A172 (cell line): ENCODE measurements at regions not wholly inside any gene's neighbourhood (a gene's known extent, or its start where the extent isn't known, plus 50 kb on each side); places are given as distances from the start of the nearest gene placed in this dataset.
"Not testable (repeated sequence)": the region's sequence is repeated elsewhere in the genome, so short reads cannot be mapped to it uniquely, and the experiment has no call there.

Source experiments
- DNase-seq: peaks from one replicate; pipeline ENCODE4 v3.0.0-alpha.2; 2015; ENCODE audit warnings: low spot score

DNA sequence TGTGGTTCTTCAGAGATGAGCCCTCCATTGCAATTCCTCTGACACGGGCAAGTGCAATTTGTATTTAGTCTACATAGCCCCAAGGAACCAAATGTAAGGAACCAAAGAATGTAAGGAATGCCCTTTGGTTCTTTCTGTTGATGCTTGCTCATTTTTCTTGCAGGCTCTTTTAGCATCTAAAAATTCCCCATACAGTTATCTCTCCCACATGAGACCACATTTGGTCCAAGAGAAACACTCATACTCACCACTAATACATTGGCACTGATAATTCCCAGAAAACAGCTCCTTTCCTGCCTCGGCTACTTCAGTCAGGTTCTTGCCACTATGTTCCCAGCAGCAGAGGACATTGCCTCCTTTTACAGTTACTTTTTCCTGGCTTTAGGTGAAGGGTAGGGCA is 332.6 kb downstream of the AEBP2 start:
- peak; percentile 51 for DNase-seq

GRCh38 chr12:19772776-19773175 is 333.5 kb downstream of the AEBP2 start:
- no peak for DNase-seq

GRCh38 chr12:19775241-19775640 is 335.9 kb downstream of the AEBP2 start:
- no peak for DNase-seq

- DNase-seq, result not testable (repeated sequence)
These were observed 336.7 kb downstream of the AEBP2 start for GRCh38 chr12:19775976-19776375.

GRCh38 chr12:19778172-19778571 is 338.9 kb downstream of the AEBP2 start:
- no peak for DNase-seq

- DNase-seq, result no peak
These were observed 339.5 kb downstream of the AEBP2 start for GRCh38 chr12:19778797-19779196.

- DNase-seq, result no peak
These were observed 340.2 kb downstream of the AEBP2 start for GRCh38 chr12:19779395-19780056.

GRCh38 chr12:19780460-19780859 is 341.2 kb downstream of the AEBP2 start:
- no peak for DNase-seq

DNA sequence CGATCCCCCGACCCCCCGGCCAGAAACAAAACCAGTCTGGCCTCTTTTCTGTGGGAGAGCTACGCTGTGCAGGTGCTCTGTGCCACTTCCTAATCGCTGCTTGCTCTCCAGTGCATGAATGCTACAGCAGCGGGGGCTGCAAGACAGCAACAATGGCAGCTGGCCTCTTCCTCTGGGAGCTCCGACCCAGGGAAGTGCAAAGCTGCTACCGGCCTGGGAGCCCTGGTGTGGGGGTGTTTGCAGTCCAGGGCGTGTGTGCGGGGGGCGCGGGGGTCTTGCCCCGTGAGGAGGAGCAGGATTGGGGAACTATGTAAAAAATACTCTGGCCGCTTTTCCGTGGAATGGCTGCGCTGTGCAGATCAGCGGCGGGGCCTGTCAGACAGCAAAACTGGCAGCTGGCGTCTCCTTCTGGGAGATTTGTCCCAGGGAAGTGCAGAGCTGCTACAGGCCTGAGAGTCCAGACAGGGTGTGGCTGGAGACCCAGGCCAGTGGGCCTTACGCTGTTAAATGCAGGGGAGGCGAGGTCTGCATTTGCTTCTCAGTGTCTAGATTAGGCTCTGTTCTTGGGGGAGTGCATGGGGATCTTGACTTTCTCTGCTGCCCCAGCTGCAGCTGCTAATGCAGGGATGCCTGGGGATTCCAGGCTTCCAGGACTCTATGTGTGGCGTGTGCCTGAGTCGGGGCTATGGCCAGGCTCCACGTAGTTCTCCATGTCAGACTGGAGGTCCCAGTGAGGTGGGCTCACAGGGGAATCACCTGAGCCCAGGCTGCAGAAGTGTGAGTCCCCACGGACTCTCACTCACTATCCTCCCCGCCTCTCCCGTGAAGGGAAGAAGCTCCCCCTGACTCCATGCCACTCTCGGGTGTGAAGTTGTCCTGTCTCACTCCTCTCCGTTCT is 344.5 kb downstream of the AEBP2 start:
- DNase-seq, result no peak

DNA sequence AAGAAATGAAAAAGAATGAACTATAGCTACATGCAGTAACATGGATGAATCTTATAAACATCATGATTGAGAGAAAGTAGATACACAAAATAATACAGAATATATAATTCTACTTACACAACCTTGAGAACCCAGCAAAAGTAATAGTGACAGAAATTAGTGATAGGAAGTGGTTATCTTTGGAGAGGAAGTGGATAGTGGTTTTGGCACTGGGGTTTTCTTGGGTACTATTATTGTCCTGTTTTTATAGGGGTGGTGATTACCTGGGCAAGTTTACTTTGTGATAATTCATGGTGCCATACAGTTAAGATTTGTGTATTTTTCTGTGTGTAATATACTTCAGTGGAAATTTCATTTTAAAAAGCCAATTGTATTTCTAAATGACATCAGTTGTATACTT is 352.7 kb downstream of the AEBP2 start:
- DNase-seq, result no peak

GRCh38 chr12:19794116-19794515 is 354.8 kb downstream of the AEBP2 start:
- no peak for DNase-seq

DNA sequence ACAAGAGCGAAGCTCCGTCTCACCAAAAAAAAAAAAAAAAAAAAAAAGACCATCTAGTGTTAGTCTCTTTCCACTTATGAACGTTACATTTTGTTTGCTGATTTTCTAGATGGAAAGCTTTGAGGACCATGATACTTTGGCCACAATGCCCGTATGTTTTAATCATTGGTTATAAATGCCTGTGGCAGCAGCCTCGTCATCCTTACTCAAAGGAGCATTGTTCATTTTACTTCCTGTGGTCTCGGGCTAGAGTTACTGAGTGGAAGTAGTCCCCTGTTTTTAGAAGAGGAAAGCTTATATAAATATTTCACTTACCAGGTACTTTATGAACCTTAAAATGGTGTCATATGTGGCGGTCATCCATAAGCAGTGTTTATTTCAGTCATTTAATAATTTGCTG is 359.9 kb downstream of the AEBP2 start:
- peak; percentile 63 for DNase-seq

- DNase-seq, result no peak
These were observed 360.8 kb downstream of the AEBP2 start for GRCh38 chr12:19799895-19800602.

DNA sequence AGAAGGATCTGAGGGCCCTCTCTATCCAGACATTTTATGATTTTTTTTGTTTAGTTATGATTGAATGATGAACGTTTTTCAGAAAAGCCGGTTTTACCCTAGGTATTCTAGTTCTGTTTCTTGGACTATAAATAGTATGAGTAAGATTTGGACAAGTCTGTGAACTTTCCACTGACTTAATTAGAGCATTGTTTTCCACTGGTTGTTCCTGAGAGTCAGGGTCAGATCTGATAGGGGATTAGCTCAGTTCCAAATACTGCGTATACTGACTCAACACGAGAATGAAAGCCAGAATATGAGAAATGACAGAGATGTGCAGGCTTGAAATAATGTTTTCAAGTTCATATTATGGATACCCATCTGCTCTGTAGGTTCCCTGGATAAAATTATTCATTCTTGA is 361.6 kb downstream of the AEBP2 start:
- DNase-seq, result no peak

- DNase-seq, result peak; percentile 39
These were observed 362.6 kb downstream of the AEBP2 start for GRCh38 chr12:19801941-19802340.

DNA sequence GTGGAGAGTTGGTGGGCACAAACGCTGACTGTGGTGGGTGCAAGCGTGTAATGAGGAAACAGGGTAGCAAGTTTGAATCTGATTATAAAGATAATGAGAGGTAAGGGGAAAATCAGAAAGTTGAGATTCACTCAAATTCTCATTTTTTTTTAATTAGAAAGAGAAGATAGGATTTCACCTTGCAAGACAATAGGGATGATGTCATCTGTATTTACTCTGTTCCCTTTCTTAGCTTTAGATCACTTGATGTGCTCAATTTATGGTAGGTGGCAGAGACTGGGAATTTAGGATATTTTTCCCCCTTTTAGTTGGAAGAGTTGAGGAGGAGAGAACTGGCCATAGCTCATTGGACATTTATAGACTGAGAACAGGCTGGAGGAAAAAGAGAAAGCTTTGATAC is 363.6 kb downstream of the AEBP2 start:
- no peak for DNase-seq

- no peak for DNase-seq
These were observed 365.4 kb downstream of the AEBP2 start for GRCh38 chr12:19804737-19805136.

DNA sequence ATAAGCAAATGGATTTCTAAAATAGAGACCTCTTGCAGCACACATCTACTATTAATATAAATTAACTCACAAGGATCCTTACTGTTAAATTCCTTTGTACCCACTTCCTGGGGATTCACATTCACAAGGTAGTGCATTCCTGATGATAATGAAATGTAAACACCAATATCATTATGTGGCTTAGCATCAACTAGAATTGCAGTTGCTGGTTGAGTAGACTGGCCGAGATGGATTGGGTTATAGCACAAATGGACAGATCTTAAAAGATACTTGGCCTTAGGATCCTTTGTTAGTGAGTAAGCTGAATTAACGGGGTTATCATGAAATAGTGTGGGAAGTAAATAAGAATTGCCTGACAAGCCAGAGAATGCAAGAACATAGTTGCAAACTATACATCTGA is 369.1 kb downstream of the AEBP2 start:
- DNase-seq, result peak; percentile 19

DNA sequence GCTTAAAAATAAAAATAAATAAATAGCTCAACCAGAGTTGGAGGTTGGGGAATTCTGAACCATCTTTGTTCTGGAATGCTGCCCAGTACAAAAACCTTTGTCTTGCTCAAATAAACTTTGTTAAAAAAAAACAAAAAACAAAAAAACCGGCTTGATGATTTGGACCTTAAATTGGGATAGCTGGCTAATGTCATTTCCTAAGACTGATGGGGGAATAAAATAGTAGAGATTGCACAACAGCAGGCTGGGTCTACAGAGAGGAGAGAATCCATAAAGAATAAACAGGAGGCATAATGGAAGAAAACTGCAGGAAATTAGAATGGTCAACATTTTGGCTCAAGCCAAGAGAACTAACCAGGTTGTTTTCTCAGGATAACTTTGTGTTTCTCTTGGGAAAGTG is 370.9 kb downstream of the AEBP2 start:
- no peak for DNase-seq

GRCh38 chr12:19811922-19812321 is 372.6 kb downstream of the AEBP2 start:
- DNase-seq, result no peak

DNA sequence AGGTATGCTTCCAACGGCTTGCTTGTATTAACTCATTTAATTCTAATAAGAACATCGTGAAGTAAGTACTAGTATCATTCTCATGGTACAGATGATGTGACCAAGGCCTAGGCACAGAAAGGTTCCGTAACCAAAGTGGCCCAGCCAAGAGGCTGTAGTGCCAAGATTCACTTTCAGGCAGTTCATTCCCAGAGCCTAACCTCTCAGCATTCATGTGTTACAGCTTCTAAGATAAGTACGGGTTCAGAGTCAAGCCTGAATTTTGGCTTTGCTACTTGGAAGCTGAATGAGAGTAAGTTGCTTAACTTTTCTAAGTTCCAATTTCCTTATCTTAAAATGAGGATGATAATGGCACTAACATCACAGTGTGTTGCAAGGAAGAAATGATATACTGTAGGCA is 379.9 kb downstream of the AEBP2 start:
- no peak for DNase-seq

GRCh38 chr12:19822476-19822875 is 383.2 kb downstream of the AEBP2 start:
- no peak for DNase-seq

GRCh38 chr12:19823326-19823725 is 384.0 kb downstream of the AEBP2 start:
- DNase-seq, result not testable (repeated sequence)
